ENCODE measurements at regions not wholly inside any gene's neighbourhood (a gene's known extent, or its start where the extent isn't known, plus 50 kb on each side); places are given as distances from the start of the nearest gene placed in this dataset.

GRCh38 chr2:186263673-186264250 is 222.3 kb upstream of the ZC3H15 start:
- intact Hi-C loops (cut with DNase I): no loop called here
- Histone ChIP-seq H3K9me3 (no peaks in the 10 kb centered on the region), H3K27ac (no peak overlapping the region), H3K4me3 (no peak overlapping the region), H3K27me3 (no peaks in the 10 kb centered on the region), H3K36me3 (no peaks in the 10 kb centered on the region), H3K4me1 (no peaks in the 10 kb centered on the region), H3K9ac (ENCODE audit: low read depth in 2 of 2, low read length in 2 of 2) (no peak overlapping the region)
- no peak for TF ChIP-seq CTCF (IDR thresholded peaks at IDR 0.05)
- DNase-seq: no peak

- no peaks in the 10 kb centered on the region for H3K36me3 ChIP-seq
- no peak overlapping the region for H3K4me3 ChIP-seq
- no peak for TF ChIP-seq CTCF (IDR thresholded peaks at IDR 0.05)
- no peak for DNase-seq
- H3K9me3 ChIP-seq: no peaks in the 10 kb centered on the region
- H3K27me3 ChIP-seq: no peaks in the 10 kb centered on the region
- H3K27ac ChIP-seq: no peak overlapping the region
- intact Hi-C loops (cut with DNase I): no loop called here
- no peak overlapping the region for H3K9ac ChIP-seq (ENCODE audit: low read depth in 2 of 2, low read length in 2 of 2)
- H3K4me1 ChIP-seq: no peaks in the 10 kb centered on the region
These were observed 216.5 kb upstream of the ZC3H15 start for GRCh38 chr2:186269536-186269935.

- Histone ChIP-seq H3K9me3 (no peaks in the 10 kb centered on the region), H3K4me1 (no peaks in the 10 kb centered on the region), H3K27ac (no peak overlapping the region), H3K4me3 (no peak overlapping the region), H3K27me3 (no peaks in the 10 kb centered on the region), H3K9ac (ENCODE audit: low read depth in 2 of 2, low read length in 2 of 2) (no peak overlapping the region), H3K36me3 (no peaks in the 10 kb centered on the region)
- no peak for TF ChIP-seq CTCF (IDR thresholded peaks at IDR 0.05)
- intact Hi-C loops (cut with DNase I): no loop called here
- no peak for DNase-seq
These were observed 212.1 kb upstream of the ZC3H15 start for GRCh38 chr2:186273953-186274352.

GRCh38 chr2:186274936-186275575 is 211.0 kb upstream of the ZC3H15 start:
- no peaks in the 10 kb centered on the region for H3K36me3 ChIP-seq
- no peak for TF ChIP-seq CTCF (IDR thresholded peaks at IDR 0.05)
- no peak overlapping the region for H3K9ac ChIP-seq (ENCODE audit: low read depth in 2 of 2, low read length in 2 of 2)
- H3K9me3 ChIP-seq: no peaks in the 10 kb centered on the region
- H3K27ac ChIP-seq: no peak overlapping the region
- no peak for DNase-seq
- H3K4me3 ChIP-seq: no peak overlapping the region
- intact Hi-C loops (cut with DNase I): no loop called here
- H3K27me3 ChIP-seq: no peaks in the 10 kb centered on the region
- no peaks in the 10 kb centered on the region for H3K4me1 ChIP-seq

GRCh38 chr2:186276909-186277308 is 209.2 kb upstream of the ZC3H15 start:
- H3K27me3 ChIP-seq: no peaks in the 10 kb centered on the region
- H3K9me3 ChIP-seq: no peaks in the 10 kb centered on the region
- H3K36me3 ChIP-seq: no peaks in the 10 kb centered on the region
- DNase-seq: no peak
- no peaks in the 10 kb centered on the region for H3K4me1 ChIP-seq
- intact Hi-C loops (cut with DNase I): no loop called here
- no peak overlapping the region for H3K9ac ChIP-seq (ENCODE audit: low read depth in 2 of 2, low read length in 2 of 2)
- H3K27ac ChIP-seq: no peak overlapping the region
- H3K4me3 ChIP-seq: no peak overlapping the region
- TF ChIP-seq CTCF (IDR thresholded peaks at IDR 0.05): no peak
